ENCODE measurements at regions not wholly inside any gene's neighbourhood (a gene's known extent, or its start where the extent isn't known, plus 50 kb on each side); places are given as distances from the start of the nearest gene placed in this dataset.

GRCh38 chr9:118957585-118957984, 411.6 kb downstream of the BRINP1 start:
- TF ChIP-seq ZNF488 (tag by site-specific recombination; IDR thresholded peaks at IDR 0.05) (no peak), ZNF394 (tag by site-specific recombination; IDR thresholded peaks at IDR 0.05; ENCODE audit: borderline replicate concordance) (no peak), ZNF777 (tag by site-specific recombination; IDR thresholded peaks at IDR 0.05; ENCODE audit: borderline replicate concordance) (no peak), ZNF544 (tag by site-specific recombination; IDR thresholded peaks at IDR 0.05) (no peak), ZNF121 (tag by site-specific recombination; IDR thresholded peaks at IDR 0.05) (no peak), CTCF (tag by site-specific recombination; IDR thresholded peaks at IDR 0.05) (no peak), ZNF174 (tag by site-specific recombination; IDR thresholded peaks at IDR 0.05) (no peak), WT1 (tag by site-specific recombination; IDR thresholded peaks at IDR 0.05) (no peak), HOXA7 (CRISPR knock-in tag; IDR thresholded peaks at IDR 0.05; ENCODE audit: borderline replicate concordance) (no peak), ZNF670 (tag by site-specific recombination; IDR thresholded peaks at IDR 0.05; ENCODE audit: low read depth) (no peak)

Measured in HEK293 (cell line).